IMR-90 (cell line): ENCODE measurements at regions not wholly inside any gene's neighbourhood (a gene's known extent, or its start where the extent isn't known, plus 50 kb on each side); places are given as distances from the start of the nearest gene placed in this dataset.

ENCODE experiments used
- ATAC-seq: fragments of 200-7000 bp; cut with Tn5 transposase; 2 replicates; pipeline ENCODE4 v1.9.1; 2020; ENCODE audit warnings: low read depth, mild to moderate bottlenecking, moderate library complexity
- BruUV-seq: library from RNA; stranded (reverse); fragments of 400-500 nt; replicated peaks from 2 replicates; lab custom pipeline; 2021; lab: Mats Ljungman, UMichigan
- CTCF ChIA-PET: fragments of 300-600 bp; formaldehyde crosslinking; extraction: SDS; loops from one replicate; lab custom pipeline; 2021; ENCODE audit warnings: antibody characterized with exemption; lab: Yijun Ruan, JAX
- POLR2A ChIA-PET: fragments of 300-600 bp; sonication (Branson Sonifier 250); formaldehyde crosslinking; loops from one replicate; lab custom pipeline; 2022; ENCODE audit warnings: antibody characterized with exemption; ENCODE audit not compliant: unreplicated experiment; lab: Charles Lee
- DNase-seq: peaks from one replicate; pipeline ENCODE4 v3.0.0; 2013
- H2AFZ ChIP-seq: replicated peaks from 2 replicates; pipeline ENCODE3; 2013; ENCODE audit warnings: low read length, mild to moderate bottlenecking; ENCODE audit not compliant: poor library complexity
- H2AK5ac ChIP-seq: 2 replicates; pipeline ENCODE4 v1.6.1; 2013; ENCODE audit warnings: low read depth, low read length, inconsistent platforms
- H2AK9ac ChIP-seq: replicated peaks from 2 replicates; pipeline ENCODE3; 2013; ENCODE audit warnings: mild to moderate bottlenecking, low read depth, low read length, moderate library complexity; ENCODE audit not compliant: poor library complexity
- H2BK120ac ChIP-seq: 2 replicates; pipeline ENCODE4 v1.6.1; 2013; ENCODE audit warnings: low read depth, low read length, inconsistent platforms
- H2BK15ac ChIP-seq: 3 replicates; pipeline ENCODE4 v1.6.1; 2013; ENCODE audit warnings: low read depth, low read length, inconsistent platforms
- H2BK20ac ChIP-seq: 2 replicates; pipeline ENCODE4 v1.6.1; 2013; ENCODE audit warnings: low read depth, mild to moderate bottlenecking, inconsistent platforms, low read length, moderate library complexity
- H2BK5ac ChIP-seq: 2 replicates; pipeline ENCODE4 v1.6.1; 2013; ENCODE audit warnings: mild to moderate bottlenecking, low read depth, low read length, inconsistent platforms; ENCODE audit not compliant: poor library complexity, severe bottlenecking
- H3K14ac ChIP-seq: replicated peaks from 2 replicates; pipeline ENCODE4 v1.6.1; 2013; ENCODE audit warnings: low read depth, low read length, inconsistent platforms
- H3K18ac ChIP-seq: 2 replicates; pipeline ENCODE4 v1.6.1; 2013; ENCODE audit warnings: low read depth, low read length, control low read depth
- H3K23ac ChIP-seq: 2 replicates; pipeline ENCODE4 v1.6.1; 2013; ENCODE audit warnings: low read depth, low read length, inconsistent platforms
- H3K27ac ChIP-seq: 2 replicates; pipeline ENCODE4 v1.5.1; 2013; ENCODE audit warnings: mild to moderate bottlenecking, control low read depth, low read length; ENCODE audit not compliant: insufficient read depth
- H3K27me3 ChIP-seq: 2 replicates; pipeline ENCODE4 v1.6.1; 2013; ENCODE audit warnings: low read length; ENCODE audit not compliant: control insufficient read depth, insufficient read depth
- H3K36me3 ChIP-seq: 2 replicates; pipeline ENCODE4 v1.6.1; 2013; ENCODE audit warnings: low read length, mixed read lengths; ENCODE audit not compliant: control insufficient read depth, insufficient read depth
- H3K4ac ChIP-seq: 2 replicates; pipeline ENCODE4 v1.6.1; 2013; ENCODE audit warnings: low read depth, low read length, inconsistent platforms
- H3K4me1 ChIP-seq: 2 replicates; pipeline ENCODE4 v1.6.1; 2013; ENCODE audit warnings: low read length, mixed read lengths; ENCODE audit not compliant: control insufficient read depth, insufficient read depth
- H3K4me2 ChIP-seq: 2 replicates; pipeline ENCODE4 v1.6.1; 2013; ENCODE audit warnings: low read depth, mild to moderate bottlenecking, control low read depth, low read length, moderate library complexity
- H3K4me3 ChIP-seq: 2 replicates; pipeline ENCODE4 v1.5.1; 2013; ENCODE audit warnings: low read depth, mild to moderate bottlenecking, control low read depth, low read length, moderate library complexity; ENCODE audit not compliant: insufficient read depth
- H3K56ac ChIP-seq: 2 replicates; pipeline ENCODE4 v1.6.1; 2013; ENCODE audit warnings: low read length, inconsistent platforms; ENCODE audit not compliant: insufficient read depth; ENCODE audit errors: extremely low read depth
- H3K79me1 ChIP-seq, 2 experiments: 2 replicates each; pipeline ENCODE4 v1.6.1; 2013; ENCODE audit warnings: low read length in 2 of 2, inconsistent platforms in 1 of 2, low read depth in 1 of 2
- H3K9ac ChIP-seq: 2 replicates; pipeline ENCODE4 v1.6.1; 2013; ENCODE audit warnings: low read depth, low read length, control low read depth
- H3K9me1 ChIP-seq: 2 replicates; pipeline ENCODE4 v1.6.1; 2013; ENCODE audit warnings: low read length, inconsistent platforms; ENCODE audit not compliant: insufficient read depth
- H3K9me3 ChIP-seq: 2 replicates; pipeline ENCODE4 v1.6.1; 2013; ENCODE audit warnings: low read length; ENCODE audit not compliant: control insufficient read depth, insufficient read depth
- H4K20me1 ChIP-seq: 2 replicates; pipeline ENCODE4 v1.6.1; 2013; ENCODE audit warnings: low read length, inconsistent platforms; ENCODE audit not compliant: insufficient read depth
- H4K5ac ChIP-seq: 2 replicates; pipeline ENCODE4 v1.6.1; 2013; ENCODE audit warnings: mild to moderate bottlenecking, low read depth, low read length, control low read depth
- H4K8ac ChIP-seq, 2 experiments: 2 replicates each; pipeline ENCODE4 v1.6.1; 2013; ENCODE audit warnings: low read depth in 2 of 2, low read length in 2 of 2, control low read depth in 1 of 2, inconsistent platforms in 1 of 2
- H4K91ac ChIP-seq: 2 replicates; pipeline ENCODE4 v1.6.1; 2013; ENCODE audit warnings: low read depth, low read length, inconsistent platforms; ENCODE audit not compliant: insufficient read depth
- BHLHE40 ChIP-seq: fragments of 150-350 bp; IDR thresholded peaks from 2 replicates; pipeline ENCODE4 v1.6.1; 2016; ENCODE audit warnings: mild to moderate bottlenecking, low read depth, low read length
- CEBPB ChIP-seq: IDR thresholded peaks from 2 replicates; pipeline ENCODE4 v1.6.1; 2012; ENCODE audit warnings: low read depth, low read length, improper control_type of control experiment
- FOS ChIP-seq: fragments of 150-350 bp; IDR thresholded peaks from 2 replicates; pipeline ENCODE4 v1.6.1; 2016; ENCODE audit warnings: low read depth, low read length
- RCOR1 ChIP-seq: IDR thresholded peaks from 2 replicates; pipeline ENCODE4 v1.6.1; 2012; ENCODE audit warnings: mild to moderate bottlenecking, low read length, improper control_type of control experiment; ENCODE audit not compliant: insufficient replicate concordance
- WGBS, 2 experiments: methylation state at CpG; one replicate each; pipeline versions ENCODE4 v1.1.5 to v1.1.7; 2013; ENCODE audit warnings: missing lambda C conversion rate in 2 of 2; ENCODE audit not compliant: insufficient read length in 1 of 2; ENCODE audit errors: extremely low coverage in 2 of 2; 5-methylcytosine and 5-hydroxymethylcytosine counted together
- dilution Hi-C: fragments of 300-500 bp; cut with HindIII; formaldehyde crosslinking; loops from one replicate; pipeline ENCODE4 v1.14.3; 2018; ENCODE audit warnings: low sequenced_read_pairs; ENCODE audit not compliant: unreplicated experiment
- in situ Hi-C: fragments of 300-500 bp; cut with MboI; formaldehyde crosslinking; loops from 3 replicates; pipeline ENCODE4 v1.14.3; 2019; ENCODE audit warnings: low sequenced_read_pairs, inconsistent platforms, mixed read lengths
- intact Hi-C: fragments of 100-400 bp; cut with micrococcal nuclease; formaldehyde crosslinking; loops from 2 replicates; pipeline ENCODE4 v1.10.0; 2022
- TF ChIP-seq, protein P1 (sequence below): conservative IDR thresholded peaks from 2 replicates; pipeline ENCODE4 v1.5.1; 2012; ENCODE audit warnings: mild to moderate bottlenecking, low read depth, low read length, improper control_type of control experiment

DNA sequence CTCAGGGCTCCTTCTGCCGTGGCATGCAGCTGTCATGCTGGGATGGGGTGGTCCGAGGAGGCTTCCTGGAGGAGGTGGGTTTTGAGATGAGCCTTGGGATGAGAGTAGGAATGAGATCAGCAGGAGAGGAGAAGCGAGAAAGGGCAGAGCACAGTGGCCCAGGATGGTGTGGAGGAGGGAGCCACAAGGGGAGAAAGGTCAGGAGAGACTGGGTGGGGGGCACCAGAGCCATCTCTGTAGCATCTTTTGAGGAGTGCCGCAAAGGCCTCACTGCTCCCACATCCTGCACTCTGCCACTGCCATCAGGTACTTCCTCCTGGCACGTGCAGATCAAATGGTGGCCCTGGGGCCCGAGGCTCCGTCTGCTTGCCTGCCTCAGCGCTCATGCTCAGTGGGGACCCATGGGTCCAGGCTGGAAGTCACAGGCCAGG lies 150.2 kb downstream of the MACROH2A1 start:
- H3K4ac ChIP-seq: peak overlapping the region; percentile 92

More for the DNA sequence above, 150.2 kb downstream of the MACROH2A1 start:
- Histone ChIP-seq H3K27me3 (no peaks in the 10 kb centered on the region), H3K27ac (no peak overlapping the region), H4K91ac (peak overlapping the region; percentile 85), H3K56ac (no peak overlapping the region), H3K23ac (no peak overlapping the region), H2BK5ac (no peak overlapping the region), H3K9me3 (no peaks in the 10 kb centered on the region), H2BK20ac (peak overlapping the region; percentile 93), H2AFZ (peak overlapping the region; percentile 25), H3K36me3 (no peaks in the 10 kb centered on the region), H2AK9ac (peak overlapping the region; percentile 52), H2BK15ac (peak overlapping the region; percentile 87; the same call in 1 of the 3 replicates), H3K4me2 (no peak overlapping the region), H3K18ac (no peak overlapping the region), H4K8ac (peak overlapping the region in 1 of 2 experiments; percentile 81; a peak in 2 of 4 replicates), H3K79me1 (peaks cover 0 to 26% of the 10 kb centered on the region in 2 experiments; a peak in 2 of 4 replicates), H3K4me3 (no peak overlapping the region), H3K9ac (no peak overlapping the region), H4K20me1 (no peaks in the 10 kb centered on the region), H3K9me1 (peaks cover 31% of the 10 kb centered on the region), H2BK120ac (peak overlapping the region; percentile 87), H4K5ac (no peak overlapping the region), H3K4me1 (peaks cover 40% of the 10 kb centered on the region), H3K14ac (peak overlapping the region; percentile 57; the same call in 1 of the 2 replicates), H2AK5ac (peak overlapping the region; percentile 90)
- WGBS, 2 experiments: 73% methylated on average over 3 of the region's 8 CpGs; no CpG with 5 or more reads in 1 of the 2 experiments
- ChIA-PET CTCF (no interaction called here), POLR2A (no interaction called here)
- no peak for DNase-seq
- intact Hi-C loops: no loop called here
- in situ Hi-C loops: no loop called here
- no TSS peak for BruUV-seq
- dilution Hi-C loops: no loop called here
- no peak for ATAC-seq
- TF ChIP-seq CEBPB (no peak), RCOR1 (no peak), BHLHE40 (no peak), FOS (no peak)
- TF ChIP-seq, protein P1, sequence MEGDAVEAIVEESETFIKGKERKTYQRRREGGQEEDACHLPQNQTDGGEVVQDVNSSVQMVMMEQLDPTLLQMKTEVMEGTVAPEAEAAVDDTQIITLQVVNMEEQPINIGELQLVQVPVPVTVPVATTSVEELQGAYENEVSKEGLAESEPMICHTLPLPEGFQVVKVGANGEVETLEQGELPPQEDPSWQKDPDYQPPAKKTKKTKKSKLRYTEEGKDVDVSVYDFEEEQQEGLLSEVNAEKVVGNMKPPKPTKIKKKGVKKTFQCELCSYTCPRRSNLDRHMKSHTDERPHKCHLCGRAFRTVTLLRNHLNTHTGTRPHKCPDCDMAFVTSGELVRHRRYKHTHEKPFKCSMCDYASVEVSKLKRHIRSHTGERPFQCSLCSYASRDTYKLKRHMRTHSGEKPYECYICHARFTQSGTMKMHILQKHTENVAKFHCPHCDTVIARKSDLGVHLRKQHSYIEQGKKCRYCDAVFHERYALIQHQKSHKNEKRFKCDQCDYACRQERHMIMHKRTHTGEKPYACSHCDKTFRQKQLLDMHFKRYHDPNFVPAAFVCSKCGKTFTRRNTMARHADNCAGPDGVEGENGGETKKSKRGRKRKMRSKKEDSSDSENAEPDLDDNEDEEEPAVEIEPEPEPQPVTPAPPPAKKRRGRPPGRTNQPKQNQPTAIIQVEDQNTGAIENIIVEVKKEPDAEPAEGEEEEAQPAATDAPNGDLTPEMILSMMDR: no peak
